HUES6 (cell line): ENCODE measurements at regions not wholly inside any gene's neighbourhood (a gene's known extent, or its start where the extent isn't known, plus 50 kb on each side); places are given as distances from the start of the nearest gene placed in this dataset.
"Not testable (repeated sequence)": the region's sequence is repeated elsewhere in the genome, so short reads cannot be mapped to it uniquely, and the experiment has no call there.

Source experiments
- H3K27ac ChIP-seq: 2 replicates; pipeline ENCODE4 v1.7.0; 2013; ENCODE audit warnings: low read depth, mild to moderate bottlenecking, low read length, inconsistent platforms
- H3K27me3 ChIP-seq: 2 replicates; pipeline ENCODE4 v1.6.1; 2013; ENCODE audit warnings: low read length; ENCODE audit not compliant: control insufficient read depth, insufficient read depth
- H3K36me3 ChIP-seq: 2 replicates; pipeline ENCODE4 v1.6.1; 2013; ENCODE audit warnings: low read length; ENCODE audit not compliant: control insufficient read depth, insufficient read depth
- H3K4me1 ChIP-seq: 2 replicates; pipeline ENCODE4 v1.6.1; 2013; ENCODE audit warnings: low read length; ENCODE audit not compliant: control insufficient read depth, insufficient read depth
- H3K4me3 ChIP-seq: 2 replicates; pipeline ENCODE4 v1.5.1; 2013; ENCODE audit warnings: low read depth, low read length
- H3K9ac ChIP-seq: one replicate; pipeline ENCODE4 v1.6.1; 2013; ENCODE audit warnings: mild to moderate bottlenecking, low read length
- H3K9me3 ChIP-seq: 2 replicates; pipeline ENCODE4 v1.6.1; 2013; ENCODE audit warnings: low read depth, low read length; ENCODE audit not compliant: control insufficient read depth, insufficient read depth

DNA sequence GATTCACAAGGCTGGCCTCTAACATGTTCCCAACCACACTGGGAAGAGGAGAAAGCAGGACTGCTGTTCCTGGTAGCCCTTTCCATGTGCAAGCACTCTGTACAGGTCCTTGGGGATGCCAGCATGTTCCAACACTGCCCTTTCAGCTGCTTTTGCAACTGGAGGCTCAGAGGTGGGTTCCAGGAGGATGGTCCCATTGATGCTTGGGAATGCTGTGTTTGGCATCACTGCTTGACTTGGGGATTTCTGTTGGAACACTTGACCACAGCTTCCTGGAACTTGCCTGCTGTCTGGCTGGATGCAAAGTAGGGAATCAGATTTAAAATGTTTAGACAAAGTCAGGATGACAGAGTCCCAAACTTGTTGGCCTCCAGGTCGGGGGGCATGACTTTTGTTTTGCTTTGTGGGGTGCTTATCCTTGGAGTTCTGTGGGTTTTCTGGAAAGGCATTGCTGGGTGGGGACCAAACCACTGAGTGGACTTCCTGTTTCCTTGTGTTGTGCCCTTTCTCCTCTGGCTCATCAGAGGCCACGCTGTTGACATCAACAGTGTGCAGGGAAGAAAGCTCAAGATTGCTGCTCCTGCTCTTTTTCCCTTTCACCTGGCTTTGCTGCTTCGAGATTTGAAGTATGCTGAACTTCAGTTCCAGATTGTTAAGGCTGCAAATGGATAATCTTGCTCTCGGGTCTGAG is 148.5 kb upstream of the RPS23 start:
- no peaks in the 10 kb centered on the region for H3K27me3 ChIP-seq
- H3K27ac ChIP-seq = no peak overlapping the region

DNA sequence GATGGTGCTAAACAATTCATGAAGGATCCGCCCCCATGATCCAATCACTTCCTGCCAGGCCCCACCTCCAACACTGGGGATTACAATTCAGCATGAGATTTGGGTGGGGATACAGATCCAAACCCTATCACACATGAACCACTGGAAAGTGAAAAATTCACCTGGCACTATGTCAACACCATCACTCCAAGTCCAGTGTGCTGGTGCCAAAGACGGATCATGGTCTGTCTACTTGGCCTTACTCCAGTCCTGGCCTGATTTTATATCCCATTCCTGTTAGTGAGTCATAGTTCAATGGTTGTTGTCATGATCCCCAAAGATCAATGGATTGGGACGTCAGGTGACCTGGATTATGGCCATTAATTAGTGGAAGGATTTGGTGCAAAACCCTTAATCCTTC is 147.4 kb upstream of the RPS23 start:
- Histone ChIP-seq H3K36me3 (no peaks in the 10 kb centered on the region), H3K9me3 (0 out of 2 replicates have a peak, but pooled peaks cover 5% of the 10 kb centered on the region), H3K4me3 (no peak overlapping the region), H3K27ac (no peak overlapping the region), H3K4me1 (no peaks in the 10 kb centered on the region), H3K9ac (no peak overlapping the region), H3K27me3 (no peaks in the 10 kb centered on the region)

More for the DNA sequence above, 148.5 kb upstream of the RPS23 start:
- no peaks in the 10 kb centered on the region for H3K4me1 ChIP-seq
- H3K4me3 ChIP-seq = no peak overlapping the region
- 0 out of 2 replicates have a peak, but pooled peaks cover 5% of the 10 kb centered on the region for H3K9me3 ChIP-seq
- no peaks in the 10 kb centered on the region for H3K36me3 ChIP-seq
- H3K9ac ChIP-seq = no peak overlapping the region

DNA sequence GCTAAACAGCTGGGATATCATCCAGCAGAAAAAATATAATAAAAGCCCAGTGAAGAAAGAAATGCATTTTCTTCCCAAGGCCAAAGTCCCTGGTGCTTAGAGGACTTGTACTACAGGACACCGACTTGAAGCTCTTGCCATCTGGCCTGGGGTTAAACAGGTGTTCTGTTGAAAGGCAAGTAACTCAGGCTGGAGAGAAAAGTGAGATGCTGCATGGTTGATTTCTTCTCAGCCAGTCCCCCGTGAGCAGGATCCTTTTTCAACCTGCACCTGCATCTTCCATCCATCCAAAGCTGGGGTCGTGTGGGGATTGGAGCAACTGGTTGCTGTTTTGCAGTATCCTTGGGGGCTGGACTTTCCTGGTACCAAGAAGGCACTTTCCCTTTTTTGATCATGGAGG is 146.1 kb upstream of the RPS23 start:
- Histone ChIP-seq H3K4me3 (no peak overlapping the region), H3K36me3 (no peaks in the 10 kb centered on the region), H3K9ac (no peak overlapping the region), H3K4me1 (peaks cover 9% of the 10 kb centered on the region), H3K27ac (no peak overlapping the region), H3K9me3 (0 out of 2 replicates have a peak, but pooled peaks cover 5% of the 10 kb centered on the region), H3K27me3 (no peaks in the 10 kb centered on the region)

DNA sequence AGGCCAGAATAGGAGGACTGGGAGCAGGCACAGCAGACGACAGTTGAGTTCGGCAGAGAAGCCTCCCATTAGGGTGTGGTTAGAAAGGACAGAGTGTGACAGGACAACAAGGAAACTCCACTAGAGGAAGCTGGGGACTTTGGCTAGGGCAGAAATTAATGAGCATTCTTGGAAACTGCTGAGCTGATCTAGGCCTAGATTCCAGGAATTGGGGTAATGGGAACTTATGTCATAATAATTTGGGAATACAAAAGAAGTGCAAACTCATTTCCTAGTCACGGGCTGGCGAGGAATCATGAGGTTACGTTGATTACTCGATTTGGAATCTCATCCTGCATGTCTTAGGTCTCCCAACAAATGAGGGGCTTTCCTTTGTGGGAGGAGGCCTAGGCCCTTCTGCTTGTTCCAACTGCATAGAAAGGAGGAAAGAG is 144.6 kb upstream of the RPS23 start:
- Histone ChIP-seq H3K27ac (no peak overlapping the region), H3K4me1 (peaks cover 9% of the 10 kb centered on the region), H3K4me3 (no peak overlapping the region), H3K36me3 (no peaks in the 10 kb centered on the region), H3K9me3 (0 out of 2 replicates have a peak, but pooled peaks cover 3% of the 10 kb centered on the region), H3K9ac (no peak overlapping the region), H3K27me3 (no peaks in the 10 kb centered on the region)

DNA sequence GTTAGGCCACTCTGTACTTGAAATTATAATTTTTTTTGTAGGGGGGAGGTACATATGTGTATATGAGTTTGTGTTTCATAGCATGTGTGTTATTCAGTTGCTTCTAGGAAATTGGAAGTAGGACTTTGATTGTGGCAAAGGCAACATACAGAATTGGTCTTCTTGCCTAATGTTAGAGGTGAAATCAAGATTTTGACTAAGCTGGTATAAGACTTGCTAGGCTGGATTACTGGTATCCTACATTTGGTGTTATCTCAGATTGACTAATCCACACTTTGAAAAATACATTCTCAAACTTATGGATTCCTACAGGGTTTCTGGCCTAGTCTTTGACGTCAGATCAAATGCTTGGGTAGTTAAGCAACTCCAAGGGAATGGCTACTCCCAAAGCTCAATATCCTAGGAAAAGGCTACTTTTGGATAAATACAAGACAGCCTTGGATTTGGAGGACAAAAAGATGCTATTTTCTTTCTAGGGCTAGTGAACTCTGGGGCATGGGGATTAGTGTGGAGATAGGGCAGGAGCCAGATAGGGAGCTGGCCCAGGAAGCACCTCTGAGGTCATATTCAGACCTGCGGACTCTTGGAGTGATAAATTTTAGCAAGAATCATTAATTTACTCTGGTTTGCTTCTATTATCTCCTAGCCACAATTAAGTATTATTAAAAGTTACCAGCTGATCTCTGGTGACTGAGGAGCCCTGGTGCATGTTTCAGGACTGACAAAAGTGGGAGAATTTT is 144.0 kb upstream of the RPS23 start:
- no peak overlapping the region for H3K27ac ChIP-seq
- H3K9ac ChIP-seq = no peak overlapping the region

DNA sequence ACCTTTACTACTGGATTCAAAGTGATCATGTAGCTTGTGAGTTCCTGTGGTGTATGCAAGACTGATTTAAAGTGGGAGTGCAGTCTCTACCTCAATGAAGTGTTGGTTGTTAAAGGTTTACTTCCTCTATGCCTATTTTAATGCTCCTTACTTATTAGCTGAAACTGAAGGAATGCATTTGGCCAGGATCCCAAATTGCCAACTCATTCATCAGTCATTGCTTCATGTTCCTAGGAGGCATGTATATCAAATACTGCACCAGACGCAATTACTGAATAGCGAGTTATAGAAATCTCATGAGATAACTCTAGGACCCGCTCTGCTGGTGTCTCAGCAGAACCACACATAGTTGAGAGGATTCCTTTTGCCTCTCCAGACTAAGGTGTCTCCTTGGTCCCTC is 143.0 kb upstream of the RPS23 start:
- H3K9me3 ChIP-seq = 0 out of 2 replicates have a peak, but pooled peaks cover 3% of the 10 kb centered on the region

More for the DNA sequence above, 144.0 kb upstream of the RPS23 start:
- H3K27me3 ChIP-seq = no peaks in the 10 kb centered on the region
- no peaks in the 10 kb centered on the region for H3K36me3 ChIP-seq
- H3K9me3 ChIP-seq = 0 out of 2 replicates have a peak, but pooled peaks cover 3% of the 10 kb centered on the region
- peaks cover 9% of the 10 kb centered on the region for H3K4me1 ChIP-seq
- H3K4me3 ChIP-seq = no peak overlapping the region

DNA sequence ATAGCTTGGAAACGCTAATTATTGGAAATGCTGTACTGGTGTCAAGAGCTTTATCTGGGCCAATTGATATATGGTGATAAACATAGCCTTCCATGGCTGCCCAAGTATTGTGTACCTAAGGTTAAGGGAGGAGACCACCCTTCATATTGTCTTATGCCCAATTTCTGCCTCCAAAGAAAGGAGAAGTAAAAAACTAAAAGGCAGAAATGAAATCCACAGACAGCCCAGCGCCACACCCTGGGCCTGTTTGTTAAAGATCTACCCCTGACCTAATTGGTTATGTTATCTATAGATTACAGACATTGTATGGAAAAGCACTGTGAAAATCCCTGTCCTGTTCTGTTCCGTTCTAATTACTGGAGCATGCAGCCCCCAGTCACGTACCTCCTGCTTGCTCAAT is 142.4 kb upstream of the RPS23 start:
- not testable (repeated sequence) for H3K4me3 ChIP-seq, H3K27me3 ChIP-seq, H3K4me1 ChIP-seq, H3K27ac ChIP-seq, H3K9me3 ChIP-seq, H3K36me3 ChIP-seq, H3K9ac ChIP-seq

More for the DNA sequence above, 143.0 kb upstream of the RPS23 start:
- Histone ChIP-seq H3K4me3 (no peak overlapping the region), H3K36me3 (no peaks in the 10 kb centered on the region), H3K27ac (no peak overlapping the region), H3K4me1 (peaks cover 9% of the 10 kb centered on the region), H3K9ac (no peak overlapping the region), H3K27me3 (no peaks in the 10 kb centered on the region)

DNA sequence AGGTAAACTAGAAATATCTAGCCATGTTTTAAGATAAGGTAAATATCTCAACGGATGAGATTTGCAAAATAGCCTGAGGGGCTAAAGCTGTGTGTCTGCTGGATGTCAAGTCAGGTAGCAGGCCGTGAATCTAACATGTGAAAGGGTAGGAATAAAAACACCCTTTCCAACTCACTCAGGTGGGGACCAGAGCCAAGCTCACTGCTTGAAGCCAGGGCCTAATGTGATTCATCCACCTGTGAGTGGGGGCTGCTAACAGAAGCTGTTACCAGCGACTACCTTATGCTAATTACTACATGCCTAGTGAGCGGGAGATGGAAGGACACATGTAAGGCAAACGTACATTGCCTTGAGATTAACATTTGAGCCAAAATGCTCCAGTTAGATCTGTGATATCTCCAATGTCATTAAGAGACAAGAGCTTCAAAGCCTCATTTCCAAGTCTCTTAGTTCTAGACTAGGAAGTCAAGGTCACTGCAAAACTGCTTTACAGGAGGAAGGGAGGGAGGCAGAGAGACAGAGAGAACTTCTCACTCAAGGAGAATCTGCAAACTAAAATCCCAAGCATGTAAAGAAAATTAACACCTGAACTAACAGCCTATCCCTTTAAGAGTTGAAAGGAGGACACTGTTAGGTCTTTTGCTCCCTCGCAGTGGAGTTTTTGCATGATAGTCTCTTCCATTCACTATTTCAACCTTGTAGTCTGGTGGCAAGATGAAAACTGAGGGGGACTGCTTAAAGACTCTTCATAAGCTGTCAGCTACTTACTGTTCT is 141.6 kb upstream of the RPS23 start:
- no peak overlapping the region for H3K27ac ChIP-seq
- no peaks in the 10 kb centered on the region for H3K9me3 ChIP-seq
- H3K4me3 ChIP-seq = no peak overlapping the region
- peaks cover 9% of the 10 kb centered on the region for H3K4me1 ChIP-seq
- no peaks in the 10 kb centered on the region for H3K36me3 ChIP-seq
- no peaks in the 10 kb centered on the region for H3K27me3 ChIP-seq
- no peak overlapping the region for H3K9ac ChIP-seq

DNA sequence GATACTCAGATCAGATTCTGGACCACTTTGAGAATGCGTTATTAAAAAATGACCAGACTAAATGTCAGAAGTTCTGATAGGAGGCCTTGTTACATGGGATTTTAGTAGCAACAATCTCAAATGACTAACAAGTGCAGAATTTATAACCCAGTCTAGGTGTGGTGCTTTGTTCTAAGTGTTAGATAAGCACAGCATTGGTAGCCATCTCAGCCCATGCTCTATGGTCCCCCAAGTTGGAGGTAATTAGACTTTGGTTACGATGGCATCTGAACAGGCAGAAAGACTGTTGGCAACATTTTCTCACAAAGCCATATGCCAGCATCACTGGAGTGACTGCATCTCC is 140.4 kb upstream of the RPS23 start:
- Histone ChIP-seq H3K4me3 (no peak overlapping the region), H3K27me3 (no peaks in the 10 kb centered on the region), H3K36me3 (no peaks in the 10 kb centered on the region), H3K27ac (no peak overlapping the region), H3K9me3 (no peaks in the 10 kb centered on the region), H3K9ac (no peak overlapping the region), H3K4me1 (peaks cover 9% of the 10 kb centered on the region)

DNA sequence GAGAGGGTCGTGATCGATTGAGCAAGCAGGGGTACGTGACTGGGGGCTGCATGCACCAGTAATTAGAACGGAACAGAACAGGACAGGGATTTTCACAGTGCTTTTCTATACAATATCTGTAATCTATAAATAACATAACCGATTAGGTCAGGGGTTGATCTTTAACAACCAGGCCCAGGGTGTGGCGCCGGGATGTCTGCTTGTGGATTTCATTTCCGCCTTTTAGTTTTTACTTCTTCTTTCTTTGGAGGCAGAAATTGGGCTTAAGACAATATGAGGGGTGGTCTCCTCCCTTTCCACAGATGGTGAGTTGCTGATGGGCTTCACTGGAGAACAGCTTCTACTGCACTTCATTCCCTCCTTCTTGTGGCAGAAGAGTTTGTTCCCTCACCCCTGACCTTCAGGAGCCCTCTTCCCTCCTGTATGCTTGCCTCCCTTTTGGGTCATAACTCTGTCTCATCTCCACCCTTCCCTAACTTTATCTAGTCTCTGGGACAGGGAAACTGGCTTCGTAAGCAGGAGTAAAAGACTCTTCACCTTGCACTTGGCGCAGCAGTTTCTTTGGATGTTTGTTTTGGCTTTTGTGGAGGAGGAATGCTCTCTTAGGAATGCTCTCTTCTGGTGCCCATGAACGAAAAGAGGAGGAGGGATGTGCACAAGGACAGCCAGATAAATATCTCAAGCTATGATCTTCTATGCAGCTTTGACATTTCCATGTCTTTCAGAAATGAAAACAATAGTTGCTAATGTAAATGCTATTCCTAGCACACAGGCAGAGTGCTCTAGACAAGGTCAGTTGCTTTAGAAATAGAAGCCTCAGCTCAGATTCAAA is 139.8 kb upstream of the RPS23 start:
- Histone ChIP-seq H3K4me1 (peaks cover 9% of the 10 kb centered on the region), H3K36me3 (no peaks in the 10 kb centered on the region), H3K27me3 (no peaks in the 10 kb centered on the region), H3K9ac (no peak overlapping the region), H3K9me3 (no peaks in the 10 kb centered on the region), H3K27ac (no peak overlapping the region), H3K4me3 (no peak overlapping the region)
